GM18870 (cell line): ENCODE measurements at regions not wholly inside any gene's neighbourhood (a gene's known extent, or its start where the extent isn't known, plus 50 kb on each side); places are given as distances from the start of the nearest gene placed in this dataset.
"Not testable (repeated sequence)": the region's sequence is repeated elsewhere in the genome, so short reads cannot be mapped to it uniquely, and the experiment has no call there.

Experiments
- ATAC-seq: cut with Tn5 transposase; IDR thresholded peaks from one replicate; pipeline ENCODE4 v1.9.1; 2021; ENCODE audit warnings: moderate library complexity; ENCODE audit not compliant: unreplicated experiment

- no peak for ATAC-seq
Observed at GRCh38 chr7:47092336-47092735, 489.6 kb downstream of the TNS3 start.

DNA sequence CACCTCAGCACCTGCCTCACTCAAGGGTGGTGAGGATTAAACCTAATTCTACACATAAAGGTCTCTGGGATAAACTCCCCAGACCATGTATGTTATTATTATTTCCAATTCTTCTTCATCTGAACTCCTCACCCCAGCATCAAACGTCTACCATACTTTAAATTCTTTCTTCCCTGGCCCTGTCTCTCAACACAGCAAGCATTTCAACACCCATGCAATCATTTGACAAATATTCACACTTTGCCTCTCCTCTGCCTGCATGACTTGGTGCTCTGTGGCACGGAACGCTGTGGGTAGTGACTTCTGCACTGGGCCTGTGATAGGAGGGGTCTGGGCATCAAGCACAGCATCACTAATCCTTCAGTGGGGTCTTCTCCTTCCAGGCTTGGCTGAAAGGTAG, 490.8 kb downstream of the TNS3 start:
- no peak for ATAC-seq

- no peak for ATAC-seq
Observed at GRCh38 chr7:47089461-47089860, 492.4 kb downstream of the TNS3 start.

- ATAC-seq = no peak
Observed at GRCh38 chr7:47089068-47089417, 492.9 kb downstream of the TNS3 start.

GRCh38 chr7:47088329-47089067, 493.4 kb downstream of the TNS3 start:
- ATAC-seq = no peak

GRCh38 chr7:47087866-47088265, 494.0 kb downstream of the TNS3 start:
- no peak for ATAC-seq

- ATAC-seq = no peak
Observed at GRCh38 chr7:47085491-47086275, 496.2 kb downstream of the TNS3 start.

DNA sequence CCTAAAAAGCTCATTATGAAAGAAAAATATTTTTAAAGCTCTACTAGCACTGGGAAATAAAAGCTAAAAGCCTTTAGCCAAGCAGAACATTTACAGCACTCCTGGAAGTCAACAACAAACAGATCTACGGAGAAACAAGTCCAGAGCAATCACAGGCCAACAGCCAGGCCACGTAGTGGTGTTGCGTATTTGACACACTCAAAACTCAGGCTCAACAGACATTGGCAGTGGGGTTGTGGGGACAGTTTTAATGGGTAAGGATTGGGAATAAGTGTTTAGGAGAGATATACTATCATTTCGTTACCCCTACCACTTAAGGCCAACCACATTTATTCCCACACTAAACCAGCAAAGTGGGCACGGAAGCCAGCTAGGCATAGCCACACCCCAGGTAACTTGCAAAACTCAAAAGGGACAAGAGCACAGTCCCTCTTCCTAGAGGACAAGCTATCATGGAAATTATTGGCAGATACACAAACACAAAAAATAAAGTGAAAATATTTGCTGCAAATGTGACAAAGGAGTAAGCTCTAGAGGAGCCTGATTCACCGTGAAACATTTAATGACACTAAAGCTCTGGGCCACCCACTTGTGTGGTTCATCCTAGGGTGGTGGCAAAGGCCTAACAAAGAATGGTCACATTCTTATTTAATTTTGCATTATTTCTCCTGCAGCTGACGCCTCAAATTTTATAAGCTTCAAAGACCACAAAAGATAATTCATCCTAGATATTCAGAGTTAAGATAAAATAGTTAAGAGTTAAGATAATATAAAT, 498.2 kb downstream of the TNS3 start:
- ATAC-seq = no peak

GRCh38 chr7:47080816-47081215, 501.1 kb downstream of the TNS3 start:
- ATAC-seq = no peak

DNA sequence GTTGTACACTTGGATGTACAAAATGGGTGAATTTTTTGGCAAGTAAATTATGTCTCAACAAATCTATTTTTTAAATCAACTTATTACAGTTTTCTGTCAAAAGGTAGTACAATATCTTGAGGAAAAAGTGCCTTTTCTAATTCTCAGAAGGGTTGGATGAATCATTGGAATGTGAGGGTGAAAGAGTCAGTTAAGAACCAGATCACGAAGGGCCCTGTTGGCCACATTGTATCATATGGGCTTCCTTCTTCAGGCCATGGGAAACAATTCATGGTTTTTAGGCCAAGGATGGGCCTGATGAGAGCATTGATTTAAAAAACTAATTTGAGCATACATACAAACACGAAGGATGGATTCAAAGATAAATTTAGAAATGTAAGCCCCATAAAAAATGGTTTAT, 503.7 kb downstream of the TNS3 start:
- ATAC-seq = no peak

GRCh38 chr7:47074702-47075153, 507.2 kb downstream of the TNS3 start:
- ATAC-seq = no peak

- no peak for ATAC-seq
Observed at GRCh38 chr7:47073284-47073683, 508.6 kb downstream of the TNS3 start.

GRCh38 chr7:47071866-47072265, 510.0 kb downstream of the TNS3 start:
- no peak for ATAC-seq

GRCh38 chr7:47069385-47070076, 512.4 kb downstream of the TNS3 start:
- ATAC-seq = no peak

GRCh38 chr7:47066976-47067614, 514.8 kb downstream of the TNS3 start:
- no peak for ATAC-seq

- no peak for ATAC-seq
Observed at GRCh38 chr7:47056731-47057130, 525.2 kb downstream of the TNS3 start.

DNA sequence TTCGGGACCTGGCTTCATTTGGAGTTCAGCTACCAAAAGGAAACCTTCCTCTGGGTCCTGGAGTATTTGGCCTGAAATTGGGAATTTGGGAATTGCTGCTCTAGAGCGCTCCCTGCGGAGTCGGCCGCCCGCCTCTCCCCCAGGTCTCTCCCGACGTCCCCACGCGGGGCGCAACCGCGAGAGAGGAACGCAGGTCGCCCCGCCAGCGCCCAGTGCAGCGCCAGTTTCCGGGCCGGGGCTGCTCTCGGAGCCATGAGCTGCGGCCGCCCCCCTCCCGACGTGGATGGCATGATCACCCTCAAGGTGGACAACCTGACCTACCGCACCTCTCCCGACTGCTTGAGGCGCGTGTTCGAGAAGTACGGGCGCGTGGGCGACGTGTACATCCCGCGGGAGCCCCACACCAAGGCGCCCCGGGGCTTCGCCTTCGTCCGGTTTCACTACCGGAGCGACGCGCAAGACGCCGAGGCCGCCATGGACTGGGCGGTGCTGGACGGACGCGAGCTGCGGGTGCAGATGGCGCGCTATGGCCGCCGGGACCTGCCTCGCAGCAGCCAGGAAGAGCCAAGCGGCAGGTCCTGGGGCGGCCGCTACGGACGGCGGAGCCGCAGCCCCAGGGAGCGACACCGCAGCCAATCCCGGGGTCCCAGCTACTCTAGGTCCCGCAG, 529.2 kb downstream of the TNS3 start:
- ATAC-seq = not testable (repeated sequence)

DNA sequence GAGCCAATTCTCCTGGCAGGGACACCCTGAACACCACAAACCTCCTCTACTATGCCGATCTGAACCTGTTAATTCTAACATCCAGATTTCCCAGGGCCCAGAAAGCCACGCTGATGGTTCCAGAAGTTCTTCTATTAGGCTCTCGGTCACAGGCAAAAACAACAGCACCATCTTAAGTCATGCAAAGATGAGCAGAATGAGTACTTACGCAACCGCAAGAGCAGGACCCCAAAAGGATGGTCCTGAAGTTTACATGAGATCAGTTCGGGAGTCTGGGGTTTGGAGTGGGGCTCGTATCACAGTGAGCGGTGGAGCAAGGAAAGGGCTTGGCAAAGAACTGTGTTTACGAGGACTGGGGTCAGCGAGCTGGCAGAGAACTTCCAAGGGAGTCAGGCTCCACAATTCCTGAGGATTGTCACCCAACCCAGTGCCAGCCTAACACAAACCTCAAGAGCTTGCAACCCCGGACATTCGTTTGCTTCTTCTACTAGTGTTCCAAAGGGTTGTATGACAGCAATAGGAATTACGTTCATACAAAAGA, 532.6 kb downstream of the TNS3 start:
- ATAC-seq = no peak

DNA sequence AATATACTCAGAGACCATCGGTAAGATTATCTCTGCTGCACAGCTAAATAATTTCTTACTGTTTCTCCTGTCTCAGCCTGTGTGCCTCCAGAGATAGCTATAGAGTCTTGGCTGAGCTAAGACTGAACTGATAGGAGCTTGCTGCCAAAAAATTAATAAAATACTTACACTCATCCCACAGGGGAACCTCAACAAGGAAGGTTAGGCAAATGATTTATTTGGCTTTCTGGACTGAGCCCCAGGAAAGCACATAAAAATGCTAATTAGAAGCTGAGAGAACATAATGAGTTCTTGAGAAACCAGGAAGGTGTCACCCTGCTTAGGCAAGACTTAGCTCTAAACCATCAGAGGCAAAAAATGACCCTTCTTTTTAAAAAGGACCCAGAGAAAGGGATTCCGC, 534.5 kb downstream of the TNS3 start:
- ATAC-seq = no peak

- ATAC-seq = no peak
Observed at GRCh38 chr7:47046949-47047348, 535.0 kb downstream of the TNS3 start.
